Mammary epithelial cell (primary cell): ENCODE measurements at regions not wholly inside any gene's neighbourhood (a gene's known extent, or its start where the extent isn't known, plus 50 kb on each side); places are given as distances from the start of the nearest gene placed in this dataset.

Source experiments
- EZH2 ChIP-seq: IDR thresholded peaks from 2 replicates; pipeline ENCODE4 v1.6.1; 2012; ENCODE audit warnings: low read length, inconsistent platforms, borderline replicate concordance
- TF ChIP-seq, protein P1 (sequence below), 2 donors: IDR thresholded peaks in 1 of 2; conservative IDR thresholded peaks in 1 of 2; 2 replicates each; pipeline ENCODE4 v1.5.1; 2011 to 2012; ENCODE audit warnings: inconsistent platforms in 2 of 2, low read length in 2 of 2, mild to moderate bottlenecking in 2 of 2, control low read depth in 1 of 2, low read depth in 1 of 2; ENCODE audit not compliant: insufficient read depth in 1 of 2; ENCODE audit errors: extremely low read depth in 1 of 2

DNA sequence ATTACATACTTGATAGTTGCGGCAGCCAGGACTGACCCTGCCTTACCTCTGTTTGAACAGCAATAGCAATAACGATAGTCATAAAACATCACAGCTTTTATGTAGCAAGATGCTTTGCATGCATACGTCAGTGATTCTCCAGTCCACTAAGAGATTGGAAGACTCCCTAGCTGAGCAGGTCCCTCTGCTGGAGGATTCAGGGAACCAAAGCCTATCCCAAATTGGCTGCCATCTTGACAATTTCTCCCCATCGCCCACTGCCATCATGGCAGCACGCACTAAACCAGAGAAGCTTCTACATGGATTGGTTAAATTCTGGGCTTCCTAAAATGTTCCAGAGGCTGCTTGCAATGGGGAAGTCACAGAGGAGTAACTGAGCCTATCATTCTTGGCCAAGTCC is 360.6 kb upstream of the XYLT1 start:
- TF ChIP-seq EZH2: no peak
- TF ChIP-seq, protein P1, sequence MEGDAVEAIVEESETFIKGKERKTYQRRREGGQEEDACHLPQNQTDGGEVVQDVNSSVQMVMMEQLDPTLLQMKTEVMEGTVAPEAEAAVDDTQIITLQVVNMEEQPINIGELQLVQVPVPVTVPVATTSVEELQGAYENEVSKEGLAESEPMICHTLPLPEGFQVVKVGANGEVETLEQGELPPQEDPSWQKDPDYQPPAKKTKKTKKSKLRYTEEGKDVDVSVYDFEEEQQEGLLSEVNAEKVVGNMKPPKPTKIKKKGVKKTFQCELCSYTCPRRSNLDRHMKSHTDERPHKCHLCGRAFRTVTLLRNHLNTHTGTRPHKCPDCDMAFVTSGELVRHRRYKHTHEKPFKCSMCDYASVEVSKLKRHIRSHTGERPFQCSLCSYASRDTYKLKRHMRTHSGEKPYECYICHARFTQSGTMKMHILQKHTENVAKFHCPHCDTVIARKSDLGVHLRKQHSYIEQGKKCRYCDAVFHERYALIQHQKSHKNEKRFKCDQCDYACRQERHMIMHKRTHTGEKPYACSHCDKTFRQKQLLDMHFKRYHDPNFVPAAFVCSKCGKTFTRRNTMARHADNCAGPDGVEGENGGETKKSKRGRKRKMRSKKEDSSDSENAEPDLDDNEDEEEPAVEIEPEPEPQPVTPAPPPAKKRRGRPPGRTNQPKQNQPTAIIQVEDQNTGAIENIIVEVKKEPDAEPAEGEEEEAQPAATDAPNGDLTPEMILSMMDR (conservative IDR thresholded peaks at IDR 0.05 in 1 of 2, IDR thresholded peaks at IDR 0.05 in 1 of 2; ENCODE audit: extremely low read depth in 1 of 2, insufficient read depth in 1 of 2, low read depth in 1 of 2, low read length in 2 of 2): no peak
